HG03060 (cell line): ENCODE measurements at regions not wholly inside any gene's neighbourhood (a gene's known extent, or its start where the extent isn't known, plus 50 kb on each side); places are given as distances from the start of the nearest gene placed in this dataset.
"Not testable (repeated sequence)": the region's sequence is repeated elsewhere in the genome, so short reads cannot be mapped to it uniquely, and the experiment has no call there.

Experiments
- ATAC-seq: cut with Tn5 transposase; IDR thresholded peaks from one replicate; pipeline ENCODE4 v1.9.1; 2021; ENCODE audit warnings: low read depth, moderate number of reproducible peaks; ENCODE audit not compliant: unreplicated experiment

GRCh38 chr10:28733245-28733644, 55.9 kb downstream of the BAMBI start:
- no peak for ATAC-seq

DNA sequence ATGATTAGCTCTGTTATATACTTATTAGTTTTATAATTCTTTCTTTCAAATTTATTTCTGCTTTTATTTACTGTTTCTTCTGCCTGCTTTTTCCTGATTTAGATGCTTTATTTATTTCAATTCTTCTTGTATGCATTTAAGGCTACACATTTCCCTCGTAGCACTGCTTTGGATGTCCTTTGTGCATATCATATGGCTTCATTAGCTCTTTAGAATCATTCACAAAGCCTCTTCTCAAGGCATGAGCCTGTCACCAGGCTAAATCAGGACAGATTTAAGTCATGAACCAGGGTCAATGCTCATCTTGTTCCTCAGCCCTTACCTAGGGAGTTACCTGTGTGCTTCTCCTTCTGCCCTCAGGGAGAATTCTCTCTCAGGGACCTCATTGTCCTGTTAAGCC, 56.3 kb downstream of the BAMBI start:
- ATAC-seq: no peak

DNA sequence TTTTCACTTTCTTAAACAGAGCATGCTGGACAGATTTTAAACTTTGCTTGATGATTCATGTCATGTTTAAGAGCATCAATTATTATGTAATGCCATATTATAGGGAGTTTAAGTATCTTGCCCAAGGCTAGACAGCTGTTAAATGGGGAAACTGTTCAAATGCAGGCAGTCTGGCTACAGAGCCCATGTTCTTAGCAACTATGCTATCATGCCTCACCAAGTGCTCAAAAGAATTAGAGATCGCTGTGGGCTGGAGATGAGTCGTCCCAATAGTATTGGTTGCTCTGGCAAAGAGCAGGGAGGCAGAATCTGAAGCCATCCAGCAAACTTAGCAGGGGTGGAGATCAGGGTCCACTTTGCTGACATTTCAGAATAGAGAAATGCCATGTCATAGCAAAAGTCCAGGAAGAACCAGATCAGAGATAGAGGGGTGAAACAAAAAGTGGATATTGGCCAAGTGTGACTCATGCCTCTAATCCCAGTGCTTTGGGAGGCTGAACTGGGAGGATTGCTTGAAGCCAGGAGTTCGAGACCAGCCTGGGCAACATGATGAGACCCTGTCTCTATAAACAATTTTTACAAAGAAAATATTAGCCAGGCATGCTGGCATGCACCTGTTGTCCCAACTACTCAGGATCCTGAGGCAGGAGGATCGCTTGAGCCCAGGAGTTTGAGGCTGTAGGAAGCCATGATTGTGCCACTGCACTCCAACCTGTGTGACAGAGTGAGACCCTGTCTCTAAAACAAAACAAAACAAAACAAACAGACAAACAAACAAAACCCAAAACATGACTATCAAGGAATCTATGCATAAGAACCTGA, 57.8 kb downstream of the BAMBI start:
- ATAC-seq: no peak

- no peak for ATAC-seq
Observed at GRCh38 chr10:28737096-28737495, 59.8 kb downstream of the BAMBI start.

DNA sequence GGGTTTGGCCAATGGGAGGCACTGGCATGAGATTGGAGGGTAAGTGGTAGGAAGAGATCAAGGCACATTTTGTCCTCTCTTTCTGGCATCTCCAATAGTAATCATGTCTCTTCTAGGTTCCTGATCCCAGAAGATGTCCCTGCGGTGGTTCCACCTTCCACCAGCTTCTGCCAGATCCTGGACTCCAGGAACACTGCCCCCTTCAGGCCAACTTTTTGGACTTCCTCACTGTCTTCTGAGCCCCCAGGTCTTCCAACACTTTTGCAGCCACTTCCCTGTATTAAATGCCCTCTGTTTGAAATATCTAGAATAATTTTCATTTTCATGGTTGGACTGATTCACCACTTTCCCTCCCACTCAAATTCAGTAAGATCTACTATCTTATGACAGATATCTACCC, 60.9 kb downstream of the BAMBI start:
- no peak for ATAC-seq

DNA sequence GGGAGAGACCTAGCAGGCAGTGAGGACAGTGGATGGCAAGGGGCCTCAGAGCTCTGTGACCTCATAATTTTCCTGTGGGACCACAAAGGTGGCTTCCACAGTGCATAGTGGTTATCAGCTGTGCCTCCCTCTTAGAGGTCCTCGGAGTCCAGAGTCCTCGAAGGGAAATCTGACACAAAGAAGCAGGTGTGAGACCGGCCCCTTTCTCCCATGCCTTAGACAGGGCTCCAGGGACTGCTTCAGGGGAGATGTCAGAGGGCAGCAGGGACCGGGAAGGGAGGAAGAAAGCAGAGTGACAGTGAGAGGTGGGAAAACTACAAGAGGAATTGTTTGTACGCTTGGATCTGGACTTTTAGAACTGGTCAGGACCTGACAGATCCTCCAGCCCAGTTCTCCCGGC, 66.3 kb downstream of the BAMBI start:
- no peak for ATAC-seq

DNA sequence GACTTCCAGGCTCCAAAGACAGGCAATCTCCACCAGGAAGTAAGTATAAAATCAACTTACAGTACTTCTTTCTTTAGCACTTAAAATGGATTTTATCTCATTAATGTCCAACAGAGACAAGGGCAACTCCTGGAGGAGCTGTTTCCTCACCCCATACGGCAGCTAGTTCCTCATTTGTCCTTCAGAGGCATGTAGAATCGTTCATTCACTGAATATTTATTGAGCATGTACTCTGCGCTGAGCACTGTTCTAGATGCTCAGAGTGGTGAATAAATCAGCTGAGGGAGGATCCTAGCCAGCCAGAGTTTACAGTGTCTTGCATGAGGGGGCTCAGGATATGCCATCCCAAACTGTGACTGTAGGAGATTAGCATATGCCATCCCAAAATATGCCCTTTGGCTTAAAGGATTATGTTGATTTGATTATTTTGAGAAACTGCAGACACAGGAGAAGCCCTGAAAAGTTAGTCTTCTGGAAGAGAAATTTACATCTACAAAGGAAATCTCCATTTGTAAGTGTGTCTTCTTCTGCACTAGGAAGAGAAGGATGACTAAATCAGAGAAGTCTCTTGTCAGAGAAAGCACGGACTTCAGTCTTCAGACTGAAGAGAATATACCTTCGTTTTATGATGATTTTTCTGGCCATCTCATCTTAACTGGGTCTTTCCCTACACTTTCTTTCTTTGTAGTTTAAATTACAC, 66.9 kb downstream of the BAMBI start:
- ATAC-seq: no peak

DNA sequence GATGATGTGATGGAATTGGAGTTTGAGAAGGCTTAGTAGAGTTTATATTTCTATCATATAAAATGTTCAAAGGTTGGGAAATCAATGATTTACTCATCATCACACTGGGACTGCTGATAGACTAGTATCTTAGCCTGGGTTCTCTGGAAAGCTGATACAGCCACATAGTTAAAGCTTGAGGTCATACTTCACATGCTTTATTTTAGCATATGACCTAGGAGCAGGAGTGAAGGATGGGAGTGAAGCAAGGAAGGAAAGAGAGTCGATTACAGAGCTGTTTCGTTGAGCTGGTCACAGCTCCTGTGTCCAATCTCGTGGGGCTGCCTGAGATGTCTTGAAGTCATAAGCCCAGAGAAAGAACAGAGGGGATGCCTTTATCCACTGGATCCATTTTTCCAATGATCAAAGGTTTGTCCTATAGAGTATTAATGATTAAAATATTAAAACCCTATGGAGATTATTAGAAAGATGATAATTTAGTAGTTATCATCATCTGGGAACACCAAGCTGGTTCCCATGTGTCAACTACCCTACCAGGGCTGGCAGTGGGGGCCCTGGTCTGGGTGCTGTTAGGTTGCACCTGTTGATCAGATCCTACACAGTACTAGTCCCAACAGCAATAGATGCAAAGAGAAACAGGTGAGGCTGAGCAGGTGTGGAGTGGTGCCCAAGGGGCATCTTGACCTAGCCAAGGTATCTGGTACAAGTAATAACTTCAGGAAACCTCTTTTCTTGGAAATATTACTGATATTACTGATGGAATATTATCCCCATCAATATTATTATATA, 77.8 kb downstream of the BAMBI start:
- no peak for ATAC-seq

DNA sequence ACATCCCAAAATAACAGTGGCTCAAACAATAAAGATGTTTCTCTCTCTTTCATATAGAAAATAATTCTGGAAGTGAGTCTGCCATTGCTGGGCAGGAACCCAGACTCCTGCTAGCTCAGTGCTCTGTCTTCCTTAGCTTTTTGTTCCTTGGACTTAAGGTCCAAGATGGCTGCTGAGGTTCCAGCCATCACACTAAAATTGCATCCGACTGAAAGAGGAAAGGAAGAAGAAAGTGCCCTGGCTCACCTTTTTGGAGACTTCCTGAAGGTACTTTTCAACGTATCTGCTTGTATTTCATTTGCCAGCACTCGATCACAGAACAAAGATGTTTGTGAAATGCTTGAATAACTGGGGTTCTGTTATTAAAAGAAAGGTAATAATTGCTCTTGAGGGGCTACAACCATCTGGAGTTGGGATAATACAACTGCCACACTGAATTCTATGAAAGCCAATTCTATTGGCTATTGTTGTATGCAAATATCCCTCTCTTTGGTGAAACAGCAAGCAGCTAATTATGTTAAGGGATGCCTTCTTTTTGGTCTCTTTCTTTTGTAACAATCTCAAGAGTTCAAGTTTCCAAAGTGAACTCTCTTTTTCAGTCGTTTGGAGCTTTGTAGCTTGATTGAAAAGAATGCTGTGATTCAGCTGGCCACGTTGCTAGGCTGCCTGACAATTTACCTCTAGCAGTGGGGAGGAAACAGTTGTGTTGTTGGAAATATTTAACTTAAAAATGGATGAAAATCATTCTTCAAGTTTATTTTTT, 83.9 kb downstream of the BAMBI start:
- ATAC-seq: no peak

DNA sequence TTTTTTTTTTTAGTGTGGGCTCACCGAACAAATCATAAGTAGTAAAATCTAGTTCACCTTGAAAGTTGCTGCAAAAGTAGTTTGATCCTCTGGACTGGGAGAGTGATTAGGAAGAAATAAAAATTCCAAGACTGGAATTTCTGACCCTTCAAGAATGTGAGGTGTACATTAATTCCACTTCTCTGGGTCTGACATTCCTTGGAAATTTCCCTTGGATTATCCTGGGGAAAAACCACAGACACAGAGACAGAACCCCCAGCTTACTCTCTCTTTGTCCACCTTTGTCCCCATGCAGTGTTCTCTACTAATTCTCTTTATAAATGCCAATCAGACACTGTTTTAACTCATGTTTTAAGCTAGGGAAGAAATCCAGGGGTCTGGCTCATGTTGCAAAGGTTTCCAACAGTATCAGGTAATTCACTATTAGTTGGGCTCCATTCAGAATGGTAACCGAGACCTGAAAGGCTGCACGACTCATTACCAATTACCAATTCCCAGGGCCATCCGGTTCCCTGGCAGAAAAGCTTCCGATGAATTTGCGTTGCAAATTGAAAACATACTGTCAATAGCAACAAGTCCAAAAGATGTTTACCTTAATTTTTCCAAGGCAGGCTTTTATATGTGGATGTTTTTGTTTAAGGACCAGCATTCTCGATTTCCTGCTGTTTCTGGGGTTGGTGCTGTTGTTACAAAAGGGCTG, 86.3 kb downstream of the BAMBI start:
- ATAC-seq: no peak

- ATAC-seq: no peak
Observed at GRCh38 chr10:28765641-28766040, 88.3 kb downstream of the BAMBI start.

- no peak for ATAC-seq
Observed at GRCh38 chr10:28768227-28768626, 90.9 kb downstream of the BAMBI start.

GRCh38 chr10:28769091-28769604, 91.8 kb downstream of the BAMBI start:
- no peak for ATAC-seq

GRCh38 chr10:28771580-28772090, 94.3 kb downstream of the BAMBI start:
- ATAC-seq: not testable (repeated sequence)

- no peak for ATAC-seq
Observed at GRCh38 chr10:28774051-28774995, 97.0 kb downstream of the BAMBI start.

GRCh38 chr10:28775773-28776172, 98.5 kb downstream of the BAMBI start:
- ATAC-seq: no peak

DNA sequence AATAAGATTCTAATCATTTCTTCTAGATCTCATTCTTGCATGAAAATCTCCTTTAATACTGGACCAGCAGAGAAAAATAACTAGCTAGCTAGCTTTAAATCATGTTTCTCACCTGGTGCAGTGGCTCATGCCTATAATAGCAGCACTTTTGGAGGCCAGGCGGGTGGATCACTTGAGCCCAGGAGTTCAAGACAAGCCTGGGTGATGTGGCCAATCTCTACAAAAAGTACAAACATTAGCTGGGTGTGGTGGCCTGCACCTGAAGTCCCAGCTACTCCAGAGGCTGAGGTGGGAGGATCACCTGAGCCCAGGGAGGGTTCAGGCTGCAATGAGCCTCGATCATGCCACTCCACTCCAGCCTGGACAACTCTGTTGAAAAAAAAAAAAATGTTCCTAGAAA, 99.2 kb downstream of the BAMBI start:
- ATAC-seq: no peak

GRCh38 chr10:28777911-28778310, 100.6 kb downstream of the BAMBI start:
- no peak for ATAC-seq
